ENCODE measurements at regions not wholly inside any gene's neighbourhood (a gene's known extent, or its start where the extent isn't known, plus 50 kb on each side); places are given as distances from the start of the nearest gene placed in this dataset.
"Not testable (repeated sequence)": the region's sequence is repeated elsewhere in the genome, so short reads cannot be mapped to it uniquely, and the experiment has no call there.

DNA sequence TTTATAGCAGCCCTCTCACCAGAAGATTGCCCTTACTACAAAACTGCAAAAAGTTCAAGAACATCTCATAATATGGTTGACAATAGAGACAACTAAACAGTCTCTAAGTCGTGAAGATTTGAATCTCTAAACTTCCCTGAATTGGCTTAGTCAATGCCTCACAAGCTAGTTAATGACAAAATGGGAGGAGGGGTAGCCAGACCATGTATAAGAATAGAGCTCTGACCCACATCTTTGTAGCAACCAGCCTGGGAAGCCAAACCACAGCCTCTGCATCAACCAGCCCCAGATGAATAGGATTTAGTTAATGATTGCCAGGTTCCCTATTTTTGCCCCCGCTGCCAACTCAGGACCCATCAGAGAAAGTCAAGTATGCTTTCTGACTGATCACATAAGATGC is 1265.9 kb upstream of the PCDH10 start:
- not testable (repeated sequence) for DNase-seq (ENCODE audit: low read depth); H3K36me3 ChIP-seq (ENCODE audit: control insufficient read depth, insufficient read depth, low read length); H3K27me3 ChIP-seq (ENCODE audit: control insufficient read depth, insufficient read depth, low read length); H3K4me3 ChIP-seq (ENCODE audit: low read depth, low read length); FAIRE-seq

DNA sequence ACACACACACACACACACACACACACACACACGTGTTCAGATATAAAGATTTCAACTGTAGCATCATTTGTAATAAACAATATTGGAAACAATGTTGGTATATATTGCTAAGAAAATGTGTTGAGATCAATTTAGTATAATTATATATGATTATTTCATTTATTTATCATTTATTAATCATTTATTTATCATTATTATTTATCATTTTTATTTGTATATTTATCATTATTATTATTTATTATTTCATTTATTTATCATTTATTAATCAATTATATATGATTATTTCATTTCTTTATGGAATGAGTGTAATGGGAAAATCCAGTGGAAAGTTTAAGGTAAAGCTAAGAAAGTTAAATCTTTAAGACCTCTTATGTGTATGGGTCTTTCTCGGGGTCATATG is 1223.4 kb upstream of the PCDH10 start:
- H3K27me3 ChIP-seq (ENCODE audit: control insufficient read depth, insufficient read depth, low read length); H3K36me3 ChIP-seq (ENCODE audit: control insufficient read depth, insufficient read depth, low read length); H3K4me3 ChIP-seq (ENCODE audit: low read depth, low read length); FAIRE-seq; DNase-seq (ENCODE audit: low read depth): not testable (repeated sequence)

DNA sequence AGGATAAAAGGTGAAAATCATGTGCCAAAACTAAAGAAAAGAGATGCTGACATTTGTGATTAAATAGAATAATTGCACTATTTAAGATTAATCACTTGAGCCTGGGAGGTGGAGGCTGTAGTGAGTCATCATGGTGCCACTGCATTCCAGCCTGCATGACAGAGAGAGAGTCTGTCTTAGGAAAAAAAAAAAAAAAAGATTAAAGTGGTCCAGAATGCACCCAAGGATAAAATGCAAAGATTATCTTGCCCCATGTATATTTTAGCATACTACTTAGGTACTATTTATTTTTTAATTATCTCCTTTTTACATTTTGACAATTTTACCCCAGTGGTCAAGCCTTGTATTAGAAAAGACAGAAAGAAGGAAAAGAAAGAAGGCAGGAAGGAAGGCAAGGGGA is 1181.4 kb upstream of the PCDH10 start:
- not testable (repeated sequence) for H3K4me3 ChIP-seq (ENCODE audit: low read depth, low read length); H3K27me3 ChIP-seq (ENCODE audit: control insufficient read depth, insufficient read depth, low read length); H3K36me3 ChIP-seq (ENCODE audit: control insufficient read depth, insufficient read depth, low read length); FAIRE-seq
- peak; percentile 30 for DNase-seq (ENCODE audit: low read depth)

DNA sequence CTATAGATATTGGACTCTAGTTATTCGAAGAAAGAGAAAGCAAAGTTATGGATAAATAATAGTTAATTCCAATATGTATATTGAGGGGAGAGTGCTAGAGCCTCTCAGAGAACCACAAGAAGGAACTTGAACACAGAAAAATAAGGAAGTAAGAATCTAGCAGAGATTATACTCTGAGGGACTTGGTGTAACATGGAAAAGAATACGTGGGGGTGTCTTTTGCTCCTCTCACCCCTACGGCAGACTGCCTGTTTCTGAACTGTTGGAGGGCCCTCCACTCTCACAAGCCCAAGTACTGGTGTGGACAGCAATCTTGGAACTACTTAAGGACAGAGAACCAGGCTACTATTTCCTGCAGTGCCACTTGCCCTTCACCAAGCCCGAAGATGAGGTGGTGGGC is 1174.4 kb upstream of the PCDH10 start:
- H3K4me3 ChIP-seq (ENCODE audit: low read depth, low read length): peak overlapping the region; percentile 33
- DNase-seq (ENCODE audit: low read depth) (no peak), FAIRE-seq (no peak)
- H3K36me3 ChIP-seq (ENCODE audit: control insufficient read depth, insufficient read depth, low read length): no peaks in the 10 kb centered on the region
- TF ChIP-seq CTCF (IDR thresholded peaks at IDR 0.05; ENCODE audit: insufficient read depth, low read length, severe bottlenecking): no peak
- H3K27me3 ChIP-seq (ENCODE audit: control insufficient read depth, insufficient read depth, low read length): no peaks in the 10 kb centered on the region

DNA sequence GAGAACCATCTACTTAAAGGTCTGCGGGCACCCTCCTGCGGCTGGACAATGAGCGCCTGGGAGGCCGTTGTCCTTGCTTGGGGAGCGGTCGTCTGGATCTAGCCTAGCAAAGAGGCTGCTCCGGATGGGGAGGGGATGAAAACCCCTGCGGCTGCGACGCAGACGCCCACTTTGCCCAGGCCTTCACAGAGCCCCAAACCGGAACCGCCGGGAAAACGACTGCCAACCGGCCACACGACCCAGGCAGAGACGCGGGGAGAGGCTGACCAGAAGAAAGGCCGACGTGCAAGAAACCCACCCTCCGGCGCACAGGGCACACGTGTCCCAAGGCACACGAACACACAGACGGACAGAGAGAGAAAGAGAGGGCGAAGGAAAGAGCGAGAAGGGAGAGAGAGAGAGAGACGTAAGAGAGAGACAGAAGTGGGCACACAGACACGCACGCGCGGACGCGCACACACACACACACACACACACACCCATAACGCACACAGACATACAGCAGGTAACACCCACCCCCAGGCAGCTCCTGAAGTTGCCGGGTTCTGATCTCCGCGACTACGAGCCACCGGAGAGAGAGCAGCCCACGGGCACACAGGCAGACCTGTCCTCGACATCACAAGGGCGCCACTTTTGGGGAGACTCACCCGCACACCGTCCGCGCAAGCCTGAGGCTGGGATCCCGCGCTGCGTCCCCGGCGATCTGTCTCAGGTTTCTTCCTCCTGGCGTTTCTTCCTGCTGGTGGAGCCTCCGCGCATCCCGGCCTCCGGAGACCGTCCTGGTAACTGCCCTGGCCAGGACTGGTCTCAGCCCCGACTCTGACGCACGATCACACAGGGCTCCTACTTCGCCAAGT is 1173.6 kb upstream of the PCDH10 start:
- not testable (repeated sequence) for FAIRE-seq; DNase-seq (ENCODE audit: low read depth); H3K27me3 ChIP-seq (ENCODE audit: control insufficient read depth, insufficient read depth, low read length); H3K36me3 ChIP-seq (ENCODE audit: control insufficient read depth, insufficient read depth, low read length)
- H3K4me3 ChIP-seq (ENCODE audit: low read depth, low read length): peak overlapping the region; percentile 33

DNA sequence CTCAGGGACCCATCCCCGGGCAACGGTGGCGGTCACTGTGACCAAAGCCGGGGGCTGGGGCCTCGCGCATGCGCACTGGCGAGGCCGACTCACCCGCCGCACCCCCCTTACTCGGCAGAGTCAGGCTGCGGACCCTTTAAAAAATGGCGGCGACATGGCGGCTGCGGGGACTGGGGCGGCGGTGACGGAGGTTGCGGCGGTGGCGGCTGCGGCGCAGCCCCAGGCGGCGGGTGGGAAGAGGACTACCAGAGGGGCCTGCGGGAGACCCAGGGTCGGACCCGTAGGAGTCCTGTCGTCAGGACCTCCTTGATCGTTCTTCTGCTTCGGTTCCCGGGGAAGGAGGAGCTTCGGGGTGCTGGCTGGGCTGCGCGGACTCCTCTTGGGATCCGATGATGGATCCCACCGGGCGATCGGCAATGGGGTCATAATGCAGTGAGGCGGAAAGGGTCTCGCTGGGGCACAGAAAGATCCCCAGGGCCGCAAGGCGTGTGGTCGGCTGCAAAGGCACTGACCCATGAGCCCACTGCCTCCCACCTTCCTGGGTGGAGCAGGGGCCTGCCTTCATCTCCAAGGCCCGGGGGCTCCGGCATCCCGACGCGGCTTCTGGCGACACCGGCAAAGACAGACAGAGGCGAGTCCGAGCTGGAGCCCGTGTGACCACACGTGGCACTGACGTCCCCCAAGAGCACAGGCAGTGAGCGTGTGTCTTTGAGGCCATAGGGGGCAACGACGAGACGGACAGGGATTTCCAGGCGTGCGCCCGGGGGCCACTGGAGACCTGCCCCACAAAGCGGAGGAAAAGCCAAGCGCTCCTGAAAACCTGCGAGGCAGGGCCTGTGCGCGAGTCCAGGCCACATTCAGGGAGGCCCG is 1172.7 kb upstream of the PCDH10 start:
- not testable (repeated sequence) for H3K36me3 ChIP-seq (ENCODE audit: control insufficient read depth, insufficient read depth, low read length); H3K27me3 ChIP-seq (ENCODE audit: control insufficient read depth, insufficient read depth, low read length); FAIRE-seq; DNase-seq (ENCODE audit: low read depth)
- H3K4me3 ChIP-seq (ENCODE audit: low read depth, low read length): peak overlapping the region; percentile 33

GRCh38 chr4:131978120-131978519 is 1171.0 kb upstream of the PCDH10 start:
- TF ChIP-seq CTCF (IDR thresholded peaks at IDR 0.05; ENCODE audit: insufficient read depth, low read length, severe bottlenecking): no peak

DNA sequence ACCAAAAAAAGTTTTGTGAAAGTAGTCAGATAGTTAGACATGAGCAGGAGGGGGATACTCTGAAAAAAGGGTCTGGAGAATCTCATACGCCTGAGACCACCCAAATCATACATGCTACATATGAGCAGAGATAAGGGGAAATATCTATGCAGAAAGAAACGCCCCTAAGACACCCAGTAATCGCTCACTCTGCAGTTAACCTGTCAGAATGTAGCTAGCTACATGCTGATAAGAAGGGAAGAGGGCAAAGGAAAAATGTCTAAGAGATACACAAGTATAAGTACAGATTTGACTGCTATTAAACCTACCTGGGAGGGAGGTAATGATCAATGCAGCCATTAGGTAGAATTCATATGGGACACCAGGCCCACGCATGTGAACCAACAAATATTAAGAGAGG is 1159.5 kb upstream of the PCDH10 start:
- FAIRE-seq (no peak), DNase-seq (ENCODE audit: low read depth) (no peak)
- no peak overlapping the region for H3K4me3 ChIP-seq (ENCODE audit: low read depth, low read length)
- H3K36me3 ChIP-seq (ENCODE audit: control insufficient read depth, insufficient read depth, low read length): no peaks in the 10 kb centered on the region
- TF ChIP-seq CTCF (IDR thresholded peaks at IDR 0.05; ENCODE audit: insufficient read depth, low read length, severe bottlenecking): no peak
- H3K27me3 ChIP-seq (ENCODE audit: control insufficient read depth, insufficient read depth, low read length): no peaks in the 10 kb centered on the region

More at GRCh38 chr4:131978120-131978519, 1171.0 kb upstream of the PCDH10 start:
- no peak for DNase-seq (ENCODE audit: low read depth)
- Histone ChIP-seq H3K4me3 (ENCODE audit: low read depth, low read length) (no peak overlapping the region), H3K27me3 (ENCODE audit: control insufficient read depth, insufficient read depth, low read length) (no peaks in the 10 kb centered on the region), H3K36me3 (ENCODE audit: control insufficient read depth, insufficient read depth, low read length) (no peaks in the 10 kb centered on the region)
- FAIRE-seq: no peak
